ENCODE measurements at regions not wholly inside any gene's neighbourhood (a gene's known extent, or its start where the extent isn't known, plus 50 kb on each side); places are given as distances from the start of the nearest gene placed in this dataset.
"Not testable (repeated sequence)": the region's sequence is repeated elsewhere in the genome, so short reads cannot be mapped to it uniquely, and the experiment has no call there.

DNA sequence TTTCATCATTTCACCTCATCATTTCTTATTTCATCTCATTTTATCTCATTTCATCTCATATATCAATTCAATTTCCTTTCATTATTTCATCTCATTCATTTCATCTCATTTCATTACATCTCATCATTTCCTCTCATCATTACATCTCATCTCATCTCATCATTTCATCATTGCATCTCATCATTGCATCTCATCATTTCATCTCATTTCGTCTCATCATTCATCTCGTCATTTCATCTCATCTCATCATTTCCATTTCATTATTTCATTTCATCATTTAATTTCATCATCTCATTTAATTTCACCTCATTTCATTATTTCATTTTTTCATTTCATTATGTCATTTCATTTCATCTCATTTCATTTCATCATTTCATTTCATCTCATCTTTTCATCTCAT lies 168.5 kb upstream of the FAM72C start:
- H3K4me3 ChIP-seq; intact Hi-C loops (cut with DNase I); H3K9me3 ChIP-seq; H3K4me1 ChIP-seq; DNase-seq; H3K27ac ChIP-seq; H3K36me3 ChIP-seq; ATAC-seq; H3K27me3 ChIP-seq: not testable (repeated sequence)
- 78 to 94% methylated on average over 2 of the region's 2 CpGs; no CpG with 5 or more reads in 2 of the 4 donors for whole genome bisulfite sequencing, 4 donors

- 54 to 100% (median 60%) methylated on average over 1 to 4 of the region's 7 CpGs for WGBS, 4 donors
Observed at GRCh38 chr1:144105006-144105405, 133.2 kb upstream of the FAM72C start.

DNA sequence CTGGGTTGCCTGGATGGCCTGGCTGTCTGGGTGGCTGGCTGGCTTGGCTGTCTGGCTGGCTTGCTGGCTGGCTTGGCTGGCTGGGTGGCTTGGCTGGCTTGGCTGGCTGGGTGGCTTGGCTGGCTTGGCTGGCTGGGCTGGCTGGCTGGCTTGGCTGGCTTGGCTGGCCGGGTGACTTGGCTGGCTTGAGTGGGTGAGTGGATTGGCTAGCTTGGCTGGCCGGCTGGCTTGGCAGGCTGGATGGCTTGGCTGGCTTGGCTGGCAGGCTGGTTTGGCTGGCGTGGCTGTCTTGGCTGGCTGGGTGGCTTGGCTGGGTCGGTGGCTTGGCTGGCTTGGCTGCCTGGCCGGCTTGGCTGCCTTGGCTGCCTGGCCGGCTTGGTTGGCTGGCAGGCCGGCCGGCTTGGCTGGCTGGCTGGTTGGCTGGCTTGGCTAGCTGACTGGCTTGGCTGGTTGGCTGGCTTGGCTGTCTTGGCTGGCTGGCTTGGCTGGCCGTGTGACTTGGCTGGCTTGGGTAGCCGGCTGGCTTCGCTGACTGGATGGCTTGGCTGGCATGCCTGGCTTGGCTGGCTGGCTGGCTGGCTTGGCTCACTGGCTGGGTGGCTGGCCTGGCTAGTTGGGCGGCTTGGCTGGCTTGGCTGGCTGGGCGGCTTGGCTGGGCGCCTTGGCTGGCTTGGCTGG lies 132.4 kb upstream of the FAM72C start:
- H3K4me3 ChIP-seq; ATAC-seq; H3K36me3 ChIP-seq; H3K27ac ChIP-seq; H3K4me1 ChIP-seq; H3K27me3 ChIP-seq; H3K9me3 ChIP-seq; intact Hi-C loops (cut with DNase I): not testable (repeated sequence)
- 83 to 89% (median 86%) methylated on average over 14 of the region's 14 CpGs for WGBS, 4 donors
- DNase-seq, result peak in 4 of 5 donors; percentile 68 to 88 (median 79)

More at GRCh38 chr1:144105006-144105405, 133.2 kb upstream of the FAM72C start:
- H3K27ac ChIP-seq; ATAC-seq; H3K4me1 ChIP-seq; H3K9me3 ChIP-seq; intact Hi-C loops (cut with DNase I); H3K4me3 ChIP-seq; H3K36me3 ChIP-seq; H3K27me3 ChIP-seq: not testable (repeated sequence)
- DNase-seq, result peak in 1 of 5 donors; percentile 21

- H3K27me3 ChIP-seq; intact Hi-C loops (cut with DNase I); H3K27ac ChIP-seq; H3K4me1 ChIP-seq; H3K9me3 ChIP-seq; H3K4me3 ChIP-seq; H3K36me3 ChIP-seq: not testable (repeated sequence)
- 89 to 91% (median 90%) methylated on average over 4 to 6 of the region's 6 CpGs for WGBS, 4 donors
- ATAC-seq (peak in 3 of 4 donors; percentile 24 to 36 (median 27)), DNase-seq (peak in 4 of 5 donors; percentile 68 to 90 (median 80))
Observed at GRCh38 chr1:144103156-144103880, 131.5 kb upstream of the FAM72C start.

- intact Hi-C loops (cut with DNase I); H3K27me3 ChIP-seq; H3K4me3 ChIP-seq; H3K4me1 ChIP-seq; H3K9me3 ChIP-seq; ATAC-seq; H3K27ac ChIP-seq; H3K36me3 ChIP-seq: not testable (repeated sequence)
- DNase-seq, result peak; percentile 20 to 68 (median 24)
- WGBS, 4 donors, result 61 to 76% (median 68%) methylated on average over 3 of the region's 3 CpGs
Observed at GRCh38 chr1:144102046-144102745, 130.4 kb upstream of the FAM72C start.

DNA sequence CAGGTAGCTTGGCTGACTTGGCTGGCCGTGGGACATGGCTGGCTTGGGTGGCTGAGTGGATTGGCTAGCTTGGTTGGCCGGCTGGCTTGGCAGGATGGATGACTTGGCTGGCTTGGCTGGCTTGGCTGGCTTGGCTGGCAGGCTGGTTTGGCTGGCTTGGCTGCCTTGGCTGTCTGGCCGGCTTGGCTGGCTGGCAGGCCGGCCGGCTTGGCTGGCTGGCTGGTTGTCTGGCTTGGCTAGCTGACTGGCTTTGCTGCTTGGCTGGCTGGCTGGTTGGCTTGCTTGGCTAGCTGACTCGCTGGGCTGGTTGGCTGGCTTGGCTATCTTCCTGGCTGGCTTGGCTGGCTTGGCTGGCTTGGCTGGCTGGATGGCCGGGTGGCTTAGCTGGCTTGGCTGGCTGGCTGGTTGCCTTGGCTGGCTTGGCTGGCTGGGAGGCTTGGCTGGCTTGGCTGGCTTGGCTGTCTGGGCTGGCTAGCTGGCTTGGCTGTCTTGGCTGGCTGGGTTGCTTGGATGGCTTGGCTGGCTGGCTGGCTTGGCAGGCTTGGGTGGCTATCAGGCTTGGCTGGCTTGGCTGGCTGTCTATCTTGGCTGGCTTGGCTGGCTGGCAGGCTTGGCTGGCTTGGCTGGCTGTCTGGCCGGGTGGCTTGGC lies 129.7 kb upstream of the FAM72C start:
- intact Hi-C loops (cut with DNase I), result no loop called here
- ATAC-seq, result no peak
- H3K27me3 ChIP-seq, result no peaks in the 10 kb centered on the region
- no peaks in the 10 kb centered on the region for H3K4me1 ChIP-seq
- TF ChIP-seq CTCF (IDR thresholded peaks at IDR 0.05) (no peak), POLR2A (IDR thresholded peaks at IDR 0.05) (no peak)
- no peak overlapping the region for H3K4me3 ChIP-seq
- H3K27ac ChIP-seq, result no peak overlapping the region
- WGBS, 4 donors, result 62 to 79% (median 74%) methylated on average over 8 of the region's 8 CpGs
- no peaks in the 10 kb centered on the region for H3K9me3 ChIP-seq
- peak; percentile 20 to 77 (median 34) for DNase-seq
- H3K36me3 ChIP-seq, result no peaks in the 10 kb centered on the region

GRCh38 chr1:144077167-144077841 lies 105.5 kb upstream of the FAM72C start:
- H3K4me1 ChIP-seq; H3K27me3 ChIP-seq; H3K36me3 ChIP-seq; H3K27ac ChIP-seq; H3K9me3 ChIP-seq; ATAC-seq; intact Hi-C loops (cut with DNase I): not testable (repeated sequence)
- WGBS, 4 donors, result 1 to 2% (median 1%) methylated on average over 46 to 93 of the region's 93 CpGs
- DNase-seq, result peak in 3 of 5 donors; percentile 13 to 67 (median 15)
- peak overlapping the region in 9 of 12 donors; percentile 40 to 73 (median 51) for H3K4me3 ChIP-seq

DNA sequence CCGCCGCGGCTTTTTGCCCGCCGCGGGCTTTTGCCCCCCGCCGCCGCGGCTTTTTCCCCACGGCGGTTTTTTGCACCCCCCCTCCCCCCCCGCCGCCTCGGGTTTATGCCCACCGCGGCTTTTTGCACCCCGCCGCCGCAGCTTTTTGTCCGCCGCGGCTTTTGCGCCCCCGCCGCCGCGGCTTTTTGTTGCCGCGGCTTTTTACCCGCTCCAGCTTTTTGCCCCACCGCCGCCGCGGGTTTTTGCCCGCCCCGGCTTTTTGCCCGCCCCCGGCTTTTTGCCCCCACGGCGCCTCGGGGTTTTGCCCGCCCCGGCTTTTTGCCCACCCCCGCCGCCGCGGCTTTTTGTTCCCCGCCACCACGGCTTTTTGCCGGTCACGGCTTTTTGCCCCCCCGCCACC lies 104.9 kb upstream of the FAM72C start:
- H3K9me3 ChIP-seq; ATAC-seq; H3K36me3 ChIP-seq; H3K27me3 ChIP-seq; intact Hi-C loops (cut with DNase I); H3K4me1 ChIP-seq; H3K27ac ChIP-seq: not testable (repeated sequence)
- DNase-seq, result peak in 2 of 5 donors; percentile 7 to 18
- peak overlapping the region in 9 of 12 donors; percentile 23 to 73 (median 49) for H3K4me3 ChIP-seq
- WGBS, 4 donors, result 1 to 4% (median 2%) methylated on average over 37 to 53 of the region's 53 CpGs; no CpG with 5 or more reads in 1 of the 4 donors
